Endodermal cell (in vitro differentiated cells): ENCODE measurements at regions not wholly inside any gene's neighbourhood (a gene's known extent, or its start where the extent isn't known, plus 50 kb on each side); places are given as distances from the start of the nearest gene placed in this dataset.

Experiments used
- DNase-seq: peaks from one replicate; pipeline ENCODE4 v3.0.0-alpha.2; 2017
- H3K27ac ChIP-seq: 2 replicates; pipeline ENCODE4 v1.5.1; 2013; ENCODE audit warnings: mild to moderate bottlenecking, low read depth, low read length, moderate library complexity
- H3K27me3 ChIP-seq: 2 replicates; pipeline ENCODE4 v1.6.1; 2013; ENCODE audit warnings: mild to moderate bottlenecking, low read length, moderate library complexity; ENCODE audit not compliant: insufficient read depth, control insufficient read depth, poor library complexity, severe bottlenecking
- H3K36me3 ChIP-seq: 2 replicates; pipeline ENCODE4 v1.7.0; 2013; ENCODE audit warnings: mild to moderate bottlenecking, low read length, moderate library complexity; ENCODE audit not compliant: control insufficient read depth, insufficient read depth
- H3K4me1 ChIP-seq: one replicate; pipeline ENCODE4 v1.7.0; 2013; ENCODE audit warnings: low read length; ENCODE audit not compliant: control insufficient read depth, insufficient read depth
- H3K4me3 ChIP-seq: 2 replicates; pipeline ENCODE4 v1.5.1; 2013; ENCODE audit warnings: mild to moderate bottlenecking, low read length, moderate library complexity
- H3K9ac ChIP-seq: 2 replicates; pipeline ENCODE4 v1.6.1; 2013; ENCODE audit warnings: mild to moderate bottlenecking, low read length, moderate library complexity; ENCODE audit not compliant: poor library complexity, severe bottlenecking; ENCODE audit errors: extremely low read depth
- H3K9me3 ChIP-seq: 2 replicates; pipeline ENCODE4 v1.6.1; 2013; ENCODE audit warnings: mild to moderate bottlenecking, low read length, moderate library complexity; ENCODE audit not compliant: control insufficient read depth
- H3K27ac Mint-ChIP-seq: 2 replicates; pipeline ENCODE4 v1.8.0; 2020; ENCODE audit warnings: mixed read lengths
- H3K27me3 Mint-ChIP-seq: 2 replicates; pipeline ENCODE4 v1.8.0; 2021; ENCODE audit warnings: mild to moderate bottlenecking, mixed read lengths; ENCODE audit not compliant: insufficient read depth
- H3K36me3 Mint-ChIP-seq: 2 replicates; pipeline ENCODE4 v1.8.0; 2020; ENCODE audit warnings: low read depth, mixed read lengths
- H3K4me1 Mint-ChIP-seq: 2 replicates; pipeline ENCODE4 v1.8.0; 2020; ENCODE audit warnings: mixed read lengths
- H3K4me3 Mint-ChIP-seq: 2 replicates; pipeline ENCODE4 v1.8.0; 2020; ENCODE audit warnings: mild to moderate bottlenecking, moderate library complexity, mixed read lengths
- H3K9me3 Mint-ChIP-seq: 2 replicates; pipeline ENCODE4 v1.8.0; 2020; ENCODE audit warnings: mild to moderate bottlenecking, mixed read lengths
- CTCF ChIP-seq: fragments of 200-600 bp; sonication (generic); conservative IDR thresholded peaks from 2 replicates; pipeline ENCODE4 v1.5.0; 2021; ENCODE audit warnings: antibody characterized with exemption, mild to moderate bottlenecking
- WGBS, 2 experiments: methylation state at CpG; one replicate each; pipeline versions ENCODE4 v1.1.5 to v1.1.7; 2013; ENCODE audit warnings: missing lambda C conversion rate in 2 of 2, mixed read lengths in 1 of 2; ENCODE audit not compliant: insufficient coverage in 1 of 2, insufficient read length in 1 of 2; 5-methylcytosine and 5-hydroxymethylcytosine counted together

DNA sequence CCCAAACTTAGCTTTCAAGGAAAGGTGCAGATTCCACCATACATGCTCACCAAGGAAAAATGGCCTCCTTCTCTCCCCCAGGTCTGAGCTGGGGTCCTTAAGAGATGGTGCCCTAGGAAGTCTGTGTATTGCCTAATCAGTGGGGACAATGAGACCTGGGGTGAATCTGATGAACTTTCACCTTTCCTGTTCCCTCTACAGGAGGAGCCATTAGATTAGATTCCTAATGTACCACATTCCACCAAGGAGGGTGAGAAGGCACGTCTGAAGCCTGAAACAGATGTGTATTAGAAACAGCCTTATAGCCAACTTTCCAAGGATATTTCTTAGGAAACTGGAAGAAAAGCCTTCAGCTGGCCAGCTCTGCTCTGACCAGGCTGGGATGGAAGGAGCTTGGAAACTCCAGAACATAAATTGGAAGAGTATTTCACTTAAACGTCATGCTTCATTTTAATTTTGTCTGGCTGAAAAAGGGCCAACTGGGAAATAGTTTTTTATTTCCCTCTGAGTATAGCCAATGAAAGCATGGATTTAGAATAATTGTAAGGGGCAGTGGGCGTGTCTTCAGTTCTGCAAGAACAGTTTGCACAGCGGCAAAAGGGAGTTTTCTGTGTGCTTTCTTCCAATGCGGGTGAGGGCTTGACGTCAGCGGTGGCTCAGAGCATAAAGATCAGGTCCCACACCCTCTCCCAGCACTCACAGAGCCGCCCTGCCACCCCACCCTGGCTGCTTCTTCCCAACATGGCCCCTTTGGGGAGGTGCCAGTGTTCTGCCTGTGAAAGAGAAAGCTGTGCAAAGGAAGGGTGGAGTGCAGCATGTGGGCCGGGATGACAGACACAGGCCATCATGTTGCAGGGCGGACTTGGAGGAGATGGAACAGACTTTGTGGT is 210.9 kb downstream of the ESM1 start:
- peaks cover 18% of the 10 kb centered on the region for H3K4me1 Mint-ChIP-seq
- no peak for TF ChIP-seq CTCF
- peak; percentile 49 for DNase-seq
- Histone ChIP-seq H3K4me3 (no peak overlapping the region), H3K27me3 (no peaks in the 10 kb centered on the region), H3K27ac (peak overlapping the region; percentile 5), H3K36me3 (no peaks in the 10 kb centered on the region), H3K9ac (peak overlapping the region; percentile 54), H3K4me1 (peaks cover 15% of the 10 kb centered on the region), H3K9me3 (no peaks in the 10 kb centered on the region)
- no peaks in the 10 kb centered on the region for H3K27me3 Mint-ChIP-seq
- no peak overlapping the region for H3K4me3 Mint-ChIP-seq
- peak overlapping the region; percentile 80 for H3K27ac Mint-ChIP-seq
- WGBS, 2 experiments, result 83 to 89% methylated on average over 4 to 10 of the region's 10 CpGs
- H3K9me3 Mint-ChIP-seq, result no peaks in the 10 kb centered on the region
- no peaks in the 10 kb centered on the region for H3K36me3 Mint-ChIP-seq

- Histone ChIP-seq H3K4me1 (peaks cover 18% of the 10 kb centered on the region), H3K36me3 (no peaks in the 10 kb centered on the region), H3K9me3 (no peaks in the 10 kb centered on the region), H3K27ac (no peak overlapping the region), H3K27me3 (no peaks in the 10 kb centered on the region), H3K4me3 (no peak overlapping the region), H3K9ac (no peak overlapping the region)
- DNase-seq, result no peak
- 94 to 100% methylated on average over 1 to 2 of the region's 2 CpGs for WGBS, 2 experiments
- H3K27me3 Mint-ChIP-seq, result no peaks in the 10 kb centered on the region
- H3K9me3 Mint-ChIP-seq, result no peaks in the 10 kb centered on the region
- H3K4me1 Mint-ChIP-seq, result peaks cover 19% of the 10 kb centered on the region
- no peaks in the 10 kb centered on the region for H3K36me3 Mint-ChIP-seq
- H3K27ac Mint-ChIP-seq, result no peak overlapping the region
- TF ChIP-seq CTCF, result no peak
- H3K4me3 Mint-ChIP-seq, result no peak overlapping the region
Measured at GRCh38 chr5:54772684-54773083, 212.7 kb downstream of the ESM1 start.

GRCh38 chr5:54772231-54772630 is 213.2 kb downstream of the ESM1 start:
- Histone ChIP-seq H3K4me1 (peaks cover 18% of the 10 kb centered on the region), H3K4me3 (no peak overlapping the region), H3K27ac (no peak overlapping the region), H3K9ac (no peak overlapping the region), H3K36me3 (no peaks in the 10 kb centered on the region), H3K27me3 (no peaks in the 10 kb centered on the region), H3K9me3 (no peaks in the 10 kb centered on the region)
- Mint-ChIP-seq H3K4me3 (no peak overlapping the region), H3K4me1 (peaks cover 21% of the 10 kb centered on the region), H3K36me3 (no peaks in the 10 kb centered on the region), H3K27me3 (no peaks in the 10 kb centered on the region), H3K9me3 (no peaks in the 10 kb centered on the region), H3K27ac (no peak overlapping the region)
- no peak for DNase-seq
- no peak for TF ChIP-seq CTCF
- WGBS, 2 experiments, result 80 to 95% methylated on average over 1 to 3 of the region's 3 CpGs
